Ovary (tissue), 7 donors: ENCODE measurements at regions not wholly inside any gene's neighbourhood (a gene's known extent, or its start where the extent isn't known, plus 50 kb on each side); places are given as distances from the start of the nearest gene placed in this dataset.
"Not testable (repeated sequence)": the region's sequence is repeated elsewhere in the genome, so short reads cannot be mapped to it uniquely, and the experiment has no call there.

Source experiments
- DNase-seq, 5 donors: peaks; one replicate each; pipeline ENCODE4 v3.0.0-alpha.2; 2019 to 2020
- H3K27ac ChIP-seq, 2 donors: fragments of 200-600 bp; one replicate each; pipeline versions ENCODE4 v1.5.1 to v1.8.0; 2019 to 2022
- H3K27me3 ChIP-seq: fragments of 200-600 bp; one replicate; pipeline ENCODE4 v1.8.0; 2022
- H3K36me3 ChIP-seq: fragments of 200-600 bp; sonication (generic); one replicate; pipeline ENCODE4 v1.5.1; 2019
- H3K4me1 ChIP-seq: one replicate; pipeline ENCODE4 v1.8.1; 2013; ENCODE audit warnings: mild to moderate bottlenecking, moderate library complexity; ENCODE audit not compliant: insufficient read depth
- H3K4me3 ChIP-seq: fragments of 200-600 bp; sonication (generic); one replicate; pipeline ENCODE4 v1.5.1; 2017
- H3K9me3 ChIP-seq, 2 donors: fragments of 200-600 bp in 1 of 2; sonication (generic) in 1 of 2; one replicate each; pipeline versions ENCODE4 v1.5.1 to v1.8.1; 2013 to 2019; ENCODE audit warnings: mild to moderate bottlenecking in 1 of 2, moderate library complexity in 1 of 2
- EP300 ChIP-seq: sonication (generic); formaldehyde crosslinking; IDR thresholded peaks from one replicate; pipeline ENCODE4 v1.6.1; 2017; ENCODE audit warnings: antibody characterized with exemption
- POLR2A ChIP-seq: fragments of 450-650 bp; IDR thresholded peaks from one replicate; pipeline ENCODE4 v1.6.1; 2017; ENCODE audit warnings: antibody characterized with exemption, mild to moderate bottlenecking, moderate library complexity
- WGBS, 3 donors: extraction: QIAGEN DNeasy Blood & Tissue Kit in 1 of 3; methylation state at CpG; one replicate each; pipeline versions ENCODE4 v1.1.5 to v1.1.7; 2013 to 2017; 5-methylcytosine and 5-hydroxymethylcytosine counted together
- intact Hi-C, 4 donors: fragments of 100-400 bp; cut with DNase I; formaldehyde crosslinking; loops; one replicate each; pipeline versions ENCODE4 v1.11.0 to v1.15.1; 2022 to 2023
- TF ChIP-seq, protein P1 (sequence below), 3 donors: fragments of 450-650 bp in 2 of 3; fragments of 200-600 bp in 1 of 3; IDR thresholded peaks; one replicate each; pipeline versions ENCODE4 v1.5.1 to v1.8.0; 2016 to 2022; ENCODE audit warnings: antibody characterized with exemption in 3 of 3, mild to moderate bottlenecking in 1 of 3
- donor health status: DM: no; HTN: no; CAD: no; lungs with moderate emphysema.
- donor health status: DM: no; HTN: no; CAD: no.
- donor health status: Bipolar disorder and iron deficiency.
- donor health status: DM: no; HTN: no; CAD: no.
- donor health status: DM: yes; HTN: yes; CAD: no.

DNA sequence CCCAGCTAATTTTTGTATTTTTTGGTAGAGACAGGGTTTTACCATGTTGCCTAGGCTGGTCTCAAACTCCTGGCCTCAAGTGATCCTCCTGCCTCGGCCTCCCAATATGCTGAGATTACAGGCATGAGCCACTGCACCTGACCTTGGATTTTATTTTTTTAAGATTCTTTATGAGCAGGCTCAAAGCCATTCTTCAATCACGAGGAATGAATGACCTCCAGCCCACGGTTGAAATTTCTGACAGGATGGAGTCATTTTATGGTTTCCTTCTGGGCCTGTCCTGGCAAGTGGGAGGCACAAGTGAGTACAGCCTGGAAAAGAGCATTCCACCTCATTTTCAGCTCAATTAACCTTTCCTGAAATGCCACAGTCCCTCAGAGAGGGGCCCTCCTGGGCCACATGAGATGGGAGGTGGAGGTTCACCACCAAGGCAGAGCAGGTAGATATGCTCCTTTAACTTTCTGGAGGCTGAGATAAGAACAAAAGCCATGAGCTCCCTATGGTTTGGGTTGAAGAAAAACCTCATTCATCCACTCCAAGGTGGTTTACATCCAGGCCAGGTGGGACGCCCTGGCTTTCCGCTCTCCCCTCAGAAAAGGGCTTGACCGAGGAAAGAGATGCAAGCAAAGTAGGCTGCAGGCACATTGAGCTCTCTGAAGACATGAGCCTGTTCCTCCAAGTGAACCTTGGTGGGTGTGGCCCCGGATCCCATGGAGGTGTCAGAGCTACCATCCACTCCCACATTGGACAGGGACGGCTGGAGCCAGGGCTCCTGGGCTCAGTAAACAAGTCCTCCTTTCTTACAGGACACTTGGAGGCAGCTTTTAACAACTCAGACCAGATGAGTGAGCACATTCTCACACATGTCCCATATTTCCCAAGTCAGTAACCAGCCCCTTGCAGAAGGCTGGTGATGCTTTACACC lies 208.5 kb upstream of the SSTR4 start:
- intact Hi-C loops: no loop called here
- WGBS, 3 donors: 70 to 78% (median 77%) methylated on average over 8 of the region's 8 CpGs
- no peak for DNase-seq

DNA sequence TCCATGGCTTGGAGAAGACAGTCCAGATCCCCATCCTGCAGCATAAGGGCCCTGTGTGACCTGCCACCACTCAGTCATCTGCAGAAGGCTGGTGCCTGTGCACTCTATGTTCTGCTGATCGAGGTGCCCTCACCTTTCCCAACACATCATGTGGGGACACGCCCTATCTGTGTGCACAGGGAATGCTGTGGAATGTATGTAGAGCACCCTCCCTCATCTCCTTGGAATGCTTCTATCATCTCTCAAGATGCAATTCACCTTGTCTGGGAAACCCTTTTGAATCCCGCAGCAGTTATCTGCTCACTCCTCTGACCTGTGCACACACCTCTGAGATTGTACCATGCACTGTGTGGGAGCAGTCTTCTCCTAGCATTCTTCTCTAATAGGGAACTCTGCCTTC lies 207.2 kb upstream of the SSTR4 start:
- H3K27ac ChIP-seq: no peak overlapping the region
- H3K4me1 ChIP-seq: no peaks in the 10 kb centered on the region
- intact Hi-C loops: no loop called here
- no peaks in the 10 kb centered on the region for H3K9me3 ChIP-seq
- 63 to 86% (median 74%) methylated on average over 3 of the region's 3 CpGs for WGBS, 3 donors
- H3K27me3 ChIP-seq: no peaks in the 10 kb centered on the region
- no peak overlapping the region for H3K4me3 ChIP-seq
- no peaks in the 10 kb centered on the region for H3K36me3 ChIP-seq
- TF ChIP-seq POLR2A (no peak), EP300 (no peak)
- TF ChIP-seq, protein P1, sequence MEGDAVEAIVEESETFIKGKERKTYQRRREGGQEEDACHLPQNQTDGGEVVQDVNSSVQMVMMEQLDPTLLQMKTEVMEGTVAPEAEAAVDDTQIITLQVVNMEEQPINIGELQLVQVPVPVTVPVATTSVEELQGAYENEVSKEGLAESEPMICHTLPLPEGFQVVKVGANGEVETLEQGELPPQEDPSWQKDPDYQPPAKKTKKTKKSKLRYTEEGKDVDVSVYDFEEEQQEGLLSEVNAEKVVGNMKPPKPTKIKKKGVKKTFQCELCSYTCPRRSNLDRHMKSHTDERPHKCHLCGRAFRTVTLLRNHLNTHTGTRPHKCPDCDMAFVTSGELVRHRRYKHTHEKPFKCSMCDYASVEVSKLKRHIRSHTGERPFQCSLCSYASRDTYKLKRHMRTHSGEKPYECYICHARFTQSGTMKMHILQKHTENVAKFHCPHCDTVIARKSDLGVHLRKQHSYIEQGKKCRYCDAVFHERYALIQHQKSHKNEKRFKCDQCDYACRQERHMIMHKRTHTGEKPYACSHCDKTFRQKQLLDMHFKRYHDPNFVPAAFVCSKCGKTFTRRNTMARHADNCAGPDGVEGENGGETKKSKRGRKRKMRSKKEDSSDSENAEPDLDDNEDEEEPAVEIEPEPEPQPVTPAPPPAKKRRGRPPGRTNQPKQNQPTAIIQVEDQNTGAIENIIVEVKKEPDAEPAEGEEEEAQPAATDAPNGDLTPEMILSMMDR (IDR thresholded peaks at IDR 0.05): no peak
- no peak for DNase-seq

More for the DNA sequence above, 208.5 kb upstream of the SSTR4 start:
- Histone ChIP-seq H3K27me3 (no peaks in the 10 kb centered on the region), H3K36me3 (no peaks in the 10 kb centered on the region), H3K27ac (no peak overlapping the region), H3K4me1 (no peaks in the 10 kb centered on the region), H3K9me3 (no peaks in the 10 kb centered on the region), H3K4me3 (no peak overlapping the region)
- TF ChIP-seq POLR2A (no peak), EP300 (no peak)

DNA sequence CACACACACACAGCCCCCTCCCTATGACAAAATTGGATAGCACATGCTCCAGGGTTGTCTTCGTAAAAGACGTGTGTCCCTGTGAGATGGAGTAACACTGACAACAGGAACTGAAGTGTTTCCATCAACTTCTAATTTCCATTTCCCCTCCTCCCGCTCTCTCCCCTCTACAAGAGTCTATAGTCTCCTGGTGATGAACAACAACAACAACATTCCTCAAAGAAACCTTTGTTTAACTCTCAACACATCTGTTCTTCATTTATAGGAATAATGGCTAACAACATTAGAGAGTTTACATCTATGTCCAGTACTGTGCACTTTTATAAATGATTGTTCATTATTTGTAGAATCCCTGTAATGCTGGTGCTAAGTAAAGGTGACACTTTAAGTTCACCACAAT lies 205.8 kb upstream of the SSTR4 start:
- intact Hi-C loops: no loop called here
- WGBS, 3 donors: 79 to 82% (median 82%) methylated on average over 3 of the region's 3 CpGs
- no peaks in the 10 kb centered on the region for H3K9me3 ChIP-seq
- H3K27me3 ChIP-seq: no peaks in the 10 kb centered on the region
- no peak for DNase-seq
- H3K4me3 ChIP-seq: no peak overlapping the region
- no peak overlapping the region for H3K27ac ChIP-seq
- H3K36me3 ChIP-seq: no peaks in the 10 kb centered on the region
- TF ChIP-seq POLR2A (no peak), EP300 (no peak)
- TF ChIP-seq, protein P1 (IDR thresholded peaks at IDR 0.05): no peak
- H3K4me1 ChIP-seq: no peaks in the 10 kb centered on the region

DNA sequence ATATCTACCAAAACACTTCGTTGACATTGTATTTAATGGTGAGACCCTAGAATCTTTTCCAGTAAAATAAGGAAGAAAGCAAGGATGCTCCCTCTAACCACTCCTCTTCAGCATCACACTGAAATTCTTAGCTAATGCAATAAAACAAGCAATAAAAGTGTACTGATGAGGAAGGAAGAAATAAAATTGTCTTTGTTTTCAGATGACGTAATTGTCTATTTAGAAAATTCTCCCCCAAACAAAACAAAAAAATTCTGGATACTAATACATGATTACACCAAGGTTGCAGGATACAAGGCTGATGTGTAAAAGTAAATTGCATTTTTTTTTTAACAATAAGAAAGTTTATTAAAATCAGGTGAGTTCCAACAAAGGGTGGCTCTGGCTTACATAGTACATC lies 205.0 kb upstream of the SSTR4 start:
- no peaks in the 10 kb centered on the region for H3K9me3 ChIP-seq
- H3K4me1 ChIP-seq: no peaks in the 10 kb centered on the region
- no peak for DNase-seq
- 46 to 56% (median 55%) methylated on average over 2 of the region's 2 CpGs for WGBS, 3 donors
- no peak overlapping the region for H3K4me3 ChIP-seq
- H3K27ac ChIP-seq: no peak overlapping the region
- TF ChIP-seq POLR2A (no peak), EP300 (no peak)
- TF ChIP-seq, protein P1 (IDR thresholded peaks at IDR 0.05): no peak
- no peaks in the 10 kb centered on the region for H3K36me3 ChIP-seq
- H3K27me3 ChIP-seq: no peaks in the 10 kb centered on the region
- intact Hi-C loops: no loop called here

DNA sequence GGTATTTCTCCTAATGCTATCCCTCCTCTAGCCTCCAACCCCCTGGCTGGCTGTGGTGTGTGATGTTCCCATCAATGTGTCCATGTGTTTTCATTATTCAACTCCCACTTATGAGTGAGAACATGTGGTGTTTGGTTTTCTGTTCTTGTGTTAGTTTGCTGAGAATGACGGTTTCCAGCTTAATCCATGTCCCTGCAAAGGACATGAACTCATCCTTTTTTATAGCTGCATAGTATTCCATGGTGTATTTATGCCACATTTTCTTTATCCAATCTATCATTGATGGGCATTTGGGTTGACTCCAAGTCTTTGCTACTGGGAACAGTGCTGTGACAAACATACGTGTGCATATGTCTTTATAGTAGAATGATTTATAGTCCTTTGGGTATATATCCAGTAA lies 204.4 kb upstream of the SSTR4 start:
- H3K4me1 ChIP-seq, intact Hi-C loops: not testable (repeated sequence)
- WGBS, 3 donors: 76 to 80% (median 77%) methylated on average over 2 of the region's 2 CpGs

More for the DNA sequence above, 204.4 kb upstream of the SSTR4 start:
- not testable (repeated sequence) for H3K4me3 ChIP-seq, H3K27me3 ChIP-seq, H3K9me3 ChIP-seq, DNase-seq, H3K27ac ChIP-seq, H3K36me3 ChIP-seq
